ENCODE measurements at regions not wholly inside any gene's neighbourhood (a gene's known extent, or its start where the extent isn't known, plus 50 kb on each side); places are given as distances from the start of the nearest gene placed in this dataset.

- TF ChIP-seq POLR2A (IDR thresholded peaks at IDR 0.05; ENCODE audit: low read length), result no peak
- TF ChIP-seq GATA1 (IDR thresholded peaks at IDR 0.05; ENCODE audit: low read depth, low read length), result no peak
These were observed 1306.8 kb downstream of the STIM2 start for GRCh38 chr4:28167411-28167810.
